HG03196 (cell line): ENCODE measurements at regions not wholly inside any gene's neighbourhood (a gene's known extent, or its start where the extent isn't known, plus 50 kb on each side); places are given as distances from the start of the nearest gene placed in this dataset.
"Not testable (repeated sequence)": the region's sequence is repeated elsewhere in the genome, so short reads cannot be mapped to it uniquely, and the experiment has no call there.

Experiments
- ATAC-seq: cut with Tn5 transposase; IDR thresholded peaks from one replicate; pipeline ENCODE4 v1.9.1; 2021; ENCODE audit not compliant: unreplicated experiment

DNA sequence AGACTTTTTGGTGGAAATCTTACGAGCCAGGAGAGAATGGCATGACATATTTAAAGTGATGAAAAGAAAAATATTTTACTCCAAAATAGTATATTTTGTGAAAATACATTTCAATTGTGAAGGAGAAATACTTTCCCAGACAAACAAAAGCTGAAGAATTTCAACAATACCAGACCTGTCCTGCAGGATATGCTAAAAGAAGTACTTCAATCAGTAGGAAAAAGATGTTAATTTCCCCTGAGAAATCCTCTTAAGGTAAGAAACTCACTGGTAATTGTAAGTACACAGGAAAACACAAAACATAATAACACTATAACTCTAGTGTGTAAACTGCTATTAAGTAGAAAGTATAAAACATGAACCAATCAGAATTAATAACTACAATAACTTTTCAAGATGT, 341.8 kb upstream of the GJE1 start:
- no peak for ATAC-seq

DNA sequence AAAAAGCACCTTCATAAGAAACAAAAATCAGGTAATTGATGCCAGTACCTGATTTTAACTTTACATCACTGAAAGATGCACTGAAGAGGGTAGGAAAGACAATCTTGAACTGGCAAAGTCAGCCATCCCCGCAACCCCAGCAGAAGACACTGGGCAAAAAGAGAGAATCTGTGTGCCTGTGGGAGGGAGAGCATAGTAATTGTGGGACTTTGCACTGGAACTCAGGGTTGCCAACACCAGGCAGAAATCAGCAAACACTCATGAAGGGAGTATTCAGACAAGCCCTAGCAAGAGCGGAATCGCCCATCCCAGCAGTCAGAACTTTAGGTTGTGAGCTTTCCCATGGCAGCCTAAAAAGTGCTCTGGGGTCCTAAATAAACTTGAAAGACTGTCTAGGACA, 344.6 kb upstream of the GJE1 start:
- no peak for ATAC-seq

GRCh38 chr6:141783585-141783984, 349.1 kb upstream of the GJE1 start:
- no peak for ATAC-seq

- ATAC-seq = no peak
These were observed 352.4 kb upstream of the GJE1 start for GRCh38 chr6:141780296-141780695.

DNA sequence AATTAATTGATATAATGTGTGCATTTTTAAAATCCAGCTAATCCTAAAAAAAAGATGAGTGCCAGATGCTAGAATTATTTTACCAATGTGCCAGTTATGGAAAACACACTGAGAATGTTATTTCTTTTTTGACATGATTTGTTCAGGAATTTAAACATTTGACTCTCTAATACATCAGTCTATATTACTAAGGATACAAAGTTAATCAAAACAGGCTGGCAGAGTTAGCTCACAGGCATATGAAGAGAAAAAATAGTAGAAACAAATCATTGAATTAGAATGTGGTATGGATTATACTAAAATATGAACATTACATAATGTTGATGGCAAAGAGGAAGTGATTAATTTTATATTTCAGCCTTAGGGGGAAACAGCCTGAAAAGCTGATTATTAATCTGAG, 368.3 kb upstream of the GJE1 start:
- ATAC-seq = no peak

- ATAC-seq = no peak
These were observed 374.3 kb upstream of the GJE1 start for GRCh38 chr6:141758430-141758829.

GRCh38 chr6:141753180-141753579, 379.5 kb upstream of the GJE1 start:
- ATAC-seq = no peak

DNA sequence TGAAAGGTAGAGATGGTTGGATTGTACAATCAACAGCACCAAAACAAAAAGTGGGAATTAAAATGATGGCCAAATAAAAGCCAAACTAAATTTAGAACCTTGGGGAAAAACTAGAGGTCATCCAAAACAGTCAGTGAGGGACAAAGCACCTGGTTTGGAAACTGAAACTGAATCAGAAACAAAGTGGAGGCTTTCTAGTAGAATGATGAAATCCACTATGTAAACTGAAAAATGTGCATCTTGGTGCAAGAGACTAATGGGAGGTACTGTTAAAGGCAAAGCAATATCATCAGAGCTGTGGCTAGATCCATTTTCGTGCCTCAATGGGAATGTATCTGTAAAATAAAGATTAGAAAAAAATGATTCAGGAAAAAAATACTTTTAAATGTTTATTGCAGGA, 380.0 kb upstream of the GJE1 start:
- ATAC-seq = no peak

- not testable (repeated sequence) for ATAC-seq
These were observed 386.4 kb upstream of the GJE1 start for GRCh38 chr6:141746324-141746723.

GRCh38 chr6:141744971-141745370, 387.8 kb upstream of the GJE1 start:
- ATAC-seq = no peak

- ATAC-seq = no peak
These were observed 388.4 kb upstream of the GJE1 start for GRCh38 chr6:141744194-141744925.

DNA sequence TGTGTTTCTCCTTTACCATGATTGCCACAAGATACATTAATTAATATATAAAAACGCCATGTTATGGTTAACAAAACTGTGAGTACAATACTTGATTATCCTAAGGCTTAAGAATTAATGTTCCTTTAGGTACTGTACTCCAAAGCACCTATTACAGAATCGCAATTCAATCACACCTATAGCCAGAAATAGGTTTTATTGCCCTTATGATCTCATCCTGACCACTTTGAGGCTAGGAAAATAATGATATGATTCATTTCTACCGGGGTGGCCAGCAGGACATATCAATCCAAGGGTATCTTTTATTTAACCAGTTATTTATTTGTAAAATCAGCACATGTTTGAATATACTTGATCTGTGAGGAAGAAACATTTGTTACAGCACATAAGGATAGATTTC, 396.6 kb upstream of the GJE1 start:
- ATAC-seq = no peak

DNA sequence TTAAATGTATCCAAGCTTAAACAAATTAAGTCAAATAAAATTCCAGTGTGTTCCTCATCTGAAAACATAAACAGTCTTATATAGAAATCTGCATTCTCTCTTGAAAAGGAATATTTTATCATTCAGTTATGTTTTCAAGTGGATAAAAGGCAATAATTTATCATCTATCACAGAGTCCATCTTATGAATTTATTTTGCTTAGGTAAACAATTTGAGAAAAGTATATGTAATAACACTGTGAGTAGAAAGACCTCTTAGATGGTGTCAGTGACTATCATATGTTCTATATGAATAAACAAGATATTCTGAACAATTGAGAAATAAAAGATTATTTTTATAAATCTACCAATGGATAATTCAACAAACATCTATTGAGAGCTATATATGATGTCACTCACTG, 397.6 kb upstream of the GJE1 start:
- ATAC-seq = no peak

DNA sequence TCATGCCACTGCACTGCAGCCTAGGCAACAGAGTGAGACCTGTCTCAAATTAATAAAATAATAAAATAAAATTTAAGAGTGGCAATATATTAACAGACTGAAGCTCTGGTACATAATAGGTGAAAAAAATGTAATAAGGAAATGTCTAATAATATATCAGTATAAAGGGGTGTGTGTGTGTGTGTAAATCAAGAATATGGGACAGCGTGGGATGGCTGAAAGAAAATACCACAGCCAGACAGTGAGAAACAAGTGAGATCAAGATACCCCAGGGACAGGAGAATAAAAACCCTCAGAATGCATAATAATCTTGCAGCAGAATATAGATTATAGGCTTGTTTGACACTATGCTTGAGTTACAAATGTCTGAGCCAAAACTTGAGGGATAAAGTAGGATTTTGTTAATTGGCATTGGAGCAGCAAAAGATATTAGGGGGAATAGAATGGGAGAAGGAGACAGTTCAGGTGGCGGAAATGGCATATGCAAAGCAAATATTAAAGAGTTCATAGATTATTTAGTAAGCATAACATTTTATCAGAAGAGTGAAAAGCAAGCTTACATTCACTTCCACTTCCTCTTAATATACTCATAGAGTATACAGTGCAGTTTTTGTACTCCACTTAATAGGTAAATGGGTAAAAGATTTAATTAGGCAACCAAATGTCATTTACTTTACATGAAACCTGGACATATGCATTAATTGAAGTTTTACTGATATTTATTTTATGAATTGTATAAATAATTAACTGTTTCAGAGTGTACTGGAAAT, 398.5 kb upstream of the GJE1 start:
- ATAC-seq = no peak

DNA sequence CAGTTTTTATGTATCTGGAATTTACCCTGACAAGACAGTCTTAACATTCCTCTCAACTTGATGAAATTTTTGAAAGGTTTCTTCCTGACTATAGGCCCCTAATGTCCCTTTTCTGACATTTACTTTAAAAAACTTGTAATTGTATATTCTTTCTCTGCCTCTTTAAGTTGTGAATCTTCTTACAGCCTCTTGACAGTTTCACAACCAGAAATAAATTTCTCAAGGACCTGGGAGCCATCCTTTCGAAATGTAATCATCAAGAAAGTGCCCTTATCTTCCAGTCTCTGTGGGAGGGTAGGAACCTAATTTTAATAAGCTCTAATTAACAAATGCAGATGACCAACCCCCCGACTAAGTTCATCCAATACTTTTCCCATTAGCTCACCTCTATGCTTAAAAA, 403.6 kb upstream of the GJE1 start:
- no peak for ATAC-seq

DNA sequence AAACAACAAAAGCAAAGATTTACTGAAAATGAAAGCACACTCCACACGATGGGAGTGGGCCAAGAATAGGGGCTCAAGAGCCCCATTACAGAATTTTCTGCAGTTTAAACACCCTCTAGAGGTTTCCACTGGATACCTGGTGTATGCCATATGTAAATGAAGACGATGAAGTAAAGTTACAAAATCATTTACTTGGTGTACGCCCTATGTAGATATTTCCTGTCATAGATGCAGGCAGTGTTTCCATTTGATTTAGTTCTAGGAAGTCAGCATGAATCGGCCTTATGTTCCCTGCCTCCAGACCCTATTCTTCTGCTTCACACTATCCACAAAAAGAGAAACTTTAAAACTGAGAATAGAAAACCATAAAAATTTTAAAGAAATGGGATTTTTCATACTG, 404.4 kb upstream of the GJE1 start:
- no peak for ATAC-seq

- no peak for ATAC-seq
These were observed 406.5 kb upstream of the GJE1 start for GRCh38 chr6:141726248-141726647.

DNA sequence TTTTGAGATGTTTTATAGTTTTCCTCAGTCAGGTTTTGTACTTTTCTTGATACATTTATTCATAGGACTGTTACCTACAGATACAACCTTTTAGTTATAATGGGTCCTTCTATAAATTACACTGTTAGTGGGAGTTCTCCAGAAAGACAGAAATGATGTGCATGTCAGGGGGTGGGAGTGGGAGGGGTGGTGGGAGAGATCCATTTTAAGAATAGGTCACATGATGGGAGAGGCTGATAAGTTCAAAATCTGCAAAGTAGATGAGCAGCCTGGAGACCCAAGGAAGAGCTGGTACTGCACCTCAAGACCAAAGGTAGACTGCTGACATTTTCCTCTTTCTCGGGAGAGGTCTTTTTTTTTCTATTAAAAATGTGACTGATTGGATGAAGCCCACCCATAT, 408.0 kb upstream of the GJE1 start:
- no peak for ATAC-seq

GRCh38 chr6:141719476-141719875, 413.2 kb upstream of the GJE1 start:
- no peak for ATAC-seq

- no peak for ATAC-seq
These were observed 427.3 kb upstream of the GJE1 start for GRCh38 chr6:141705431-141705830.

DNA sequence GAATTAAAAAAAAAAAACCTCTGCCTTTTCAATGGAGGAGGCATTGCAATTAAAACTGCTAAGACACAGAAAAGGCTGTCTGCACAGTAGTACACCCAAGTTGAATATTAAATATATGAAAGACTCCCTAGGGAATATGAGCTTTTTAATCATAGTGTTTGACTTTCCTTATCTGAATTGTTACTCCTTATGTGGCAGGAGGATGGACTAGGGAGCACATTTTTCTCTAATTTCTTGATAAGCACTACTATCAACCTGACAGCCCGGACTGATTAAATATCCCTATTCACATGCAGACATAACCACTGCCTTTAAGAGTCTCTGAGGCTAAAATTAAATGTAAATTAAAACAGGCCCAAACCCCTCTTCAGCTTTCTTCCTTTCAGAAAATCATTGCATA, 428.6 kb upstream of the GJE1 start:
- no peak for ATAC-seq

DNA sequence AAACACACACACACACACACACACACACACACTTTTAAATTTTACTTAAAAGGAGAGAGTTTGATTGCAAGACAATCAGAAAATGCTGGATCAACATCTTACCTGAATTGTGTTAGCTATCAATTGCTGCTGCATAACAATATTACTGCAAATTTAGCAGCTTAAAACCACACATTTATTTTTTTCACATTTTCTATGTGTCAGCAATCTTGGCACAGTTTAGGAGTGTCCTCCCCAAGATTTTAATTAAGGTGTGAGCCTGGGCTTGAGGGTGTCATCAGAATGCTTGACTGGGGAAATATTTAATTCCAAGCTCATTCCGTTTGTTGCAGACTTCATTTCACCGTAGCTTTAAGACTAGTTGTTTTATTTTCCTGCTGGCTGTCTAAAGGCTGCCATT, 431.0 kb upstream of the GJE1 start:
- no peak for ATAC-seq

- no peak for ATAC-seq
These were observed 431.9 kb upstream of the GJE1 start for GRCh38 chr6:141700819-141701218.
